ENCODE measurements at regions not wholly inside any gene's neighbourhood (a gene's known extent, or its start where the extent isn't known, plus 50 kb on each side); places are given as distances from the start of the nearest gene placed in this dataset.

- no peak for DNase-seq (ENCODE audit: low read depth)
These were observed 263.3 kb upstream of the ADAMTS16 start for GRCh38 chr5:4876804-4877203.

- no peak for DNase-seq (ENCODE audit: low read depth)
These were observed 262.6 kb upstream of the ADAMTS16 start for GRCh38 chr5:4877579-4877978.

GRCh38 chr5:4879075-4879474 lies 261.1 kb upstream of the ADAMTS16 start:
- no peak for DNase-seq (ENCODE audit: low read depth)

- peak; percentile 66 for DNase-seq (ENCODE audit: low read depth)
These were observed 260.3 kb upstream of the ADAMTS16 start for GRCh38 chr5:4879693-4880303.

- no peak for DNase-seq (ENCODE audit: low read depth)
These were observed 259.8 kb upstream of the ADAMTS16 start for GRCh38 chr5:4880304-4880741.

- DNase-seq (ENCODE audit: low read depth): no peak
These were observed 258.6 kb upstream of the ADAMTS16 start for GRCh38 chr5:4881366-4882002.

- no peak for DNase-seq (ENCODE audit: low read depth)
These were observed 257.9 kb upstream of the ADAMTS16 start for GRCh38 chr5:4882186-4882585.

- no peak for DNase-seq (ENCODE audit: low read depth)
These were observed 256.8 kb upstream of the ADAMTS16 start for GRCh38 chr5:4883360-4883759.

GRCh38 chr5:4893063-4893744 lies 246.9 kb upstream of the ADAMTS16 start:
- DNase-seq (ENCODE audit: low read depth): no peak

GRCh38 chr5:4896328-4896727 lies 243.8 kb upstream of the ADAMTS16 start:
- DNase-seq (ENCODE audit: low read depth): no peak

- DNase-seq (ENCODE audit: low read depth): no peak
These were observed 238.8 kb upstream of the ADAMTS16 start for GRCh38 chr5:4901305-4901811.

- DNase-seq (ENCODE audit: low read depth): no peak
These were observed 238.2 kb upstream of the ADAMTS16 start for GRCh38 chr5:4901924-4902323.

- DNase-seq (ENCODE audit: low read depth): no peak
These were observed 234.2 kb upstream of the ADAMTS16 start for GRCh38 chr5:4905674-4906520.

- DNase-seq (ENCODE audit: low read depth): no peak
These were observed 233.3 kb upstream of the ADAMTS16 start for GRCh38 chr5:4906786-4907185.

GRCh38 chr5:4907571-4907970 lies 232.6 kb upstream of the ADAMTS16 start:
- DNase-seq (ENCODE audit: low read depth): no peak

- DNase-seq (ENCODE audit: low read depth): no peak
These were observed 231.0 kb upstream of the ADAMTS16 start for GRCh38 chr5:4909086-4909485.

GRCh38 chr5:4911646-4912403 lies 228.3 kb upstream of the ADAMTS16 start:
- DNase-seq (ENCODE audit: low read depth): no peak

GRCh38 chr5:4921929-4922328 lies 218.2 kb upstream of the ADAMTS16 start:
- DNase-seq (ENCODE audit: low read depth): no peak

- DNase-seq (ENCODE audit: low read depth): peak; percentile 49
These were observed 215.6 kb upstream of the ADAMTS16 start for GRCh38 chr5:4924577-4924976.

- DNase-seq (ENCODE audit: low read depth): no peak
These were observed 213.0 kb upstream of the ADAMTS16 start for GRCh38 chr5:4927097-4927496.

- no peak for DNase-seq (ENCODE audit: low read depth)
These were observed 211.7 kb upstream of the ADAMTS16 start for GRCh38 chr5:4928409-4928808.
